Fibroblast of villous mesenchyme (primary cell): ENCODE measurements at regions not wholly inside any gene's neighbourhood (a gene's known extent, or its start where the extent isn't known, plus 50 kb on each side); places are given as distances from the start of the nearest gene placed in this dataset.

ENCODE experiments used
- DNase-seq: peaks from one replicate; pipeline ENCODE4 v3.0.0-alpha.2; 2010; ENCODE audit warnings: low read depth
- H3K4me3 ChIP-seq: 2 replicates; pipeline ENCODE4 v1.5.1; 2011; ENCODE audit warnings: low read depth, mild to moderate bottlenecking, low read length
- TF ChIP-seq, protein P1 (sequence below): IDR thresholded peaks from 2 replicates; pipeline ENCODE4 v1.5.1; 2012; ENCODE audit warnings: low read depth, mild to moderate bottlenecking, low read length; ENCODE audit not compliant: insufficient read depth

DNA sequence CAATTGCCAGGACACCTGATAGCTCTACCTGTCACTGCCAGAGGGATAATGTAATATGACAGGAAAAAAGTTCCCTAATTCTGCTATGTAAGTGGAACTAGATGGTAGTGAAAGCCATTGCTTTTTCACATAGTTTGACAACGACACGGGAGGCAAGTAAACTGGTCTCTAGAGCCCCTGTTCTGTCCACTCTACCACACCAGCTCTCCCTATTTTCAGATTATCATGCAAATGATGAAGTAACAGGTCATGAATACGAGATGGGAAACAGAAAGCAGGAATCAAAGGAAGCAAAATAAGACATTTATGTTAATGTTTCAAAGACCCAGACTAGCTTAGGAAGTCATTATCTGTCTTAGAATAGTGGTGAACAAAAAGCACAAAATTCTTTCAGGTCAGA, 56.2 kb downstream of the TAF11L14 start:
- TF ChIP-seq, protein P1, sequence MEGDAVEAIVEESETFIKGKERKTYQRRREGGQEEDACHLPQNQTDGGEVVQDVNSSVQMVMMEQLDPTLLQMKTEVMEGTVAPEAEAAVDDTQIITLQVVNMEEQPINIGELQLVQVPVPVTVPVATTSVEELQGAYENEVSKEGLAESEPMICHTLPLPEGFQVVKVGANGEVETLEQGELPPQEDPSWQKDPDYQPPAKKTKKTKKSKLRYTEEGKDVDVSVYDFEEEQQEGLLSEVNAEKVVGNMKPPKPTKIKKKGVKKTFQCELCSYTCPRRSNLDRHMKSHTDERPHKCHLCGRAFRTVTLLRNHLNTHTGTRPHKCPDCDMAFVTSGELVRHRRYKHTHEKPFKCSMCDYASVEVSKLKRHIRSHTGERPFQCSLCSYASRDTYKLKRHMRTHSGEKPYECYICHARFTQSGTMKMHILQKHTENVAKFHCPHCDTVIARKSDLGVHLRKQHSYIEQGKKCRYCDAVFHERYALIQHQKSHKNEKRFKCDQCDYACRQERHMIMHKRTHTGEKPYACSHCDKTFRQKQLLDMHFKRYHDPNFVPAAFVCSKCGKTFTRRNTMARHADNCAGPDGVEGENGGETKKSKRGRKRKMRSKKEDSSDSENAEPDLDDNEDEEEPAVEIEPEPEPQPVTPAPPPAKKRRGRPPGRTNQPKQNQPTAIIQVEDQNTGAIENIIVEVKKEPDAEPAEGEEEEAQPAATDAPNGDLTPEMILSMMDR = no peak
- DNase-seq = no peak
- no peak overlapping the region for H3K4me3 ChIP-seq

DNA sequence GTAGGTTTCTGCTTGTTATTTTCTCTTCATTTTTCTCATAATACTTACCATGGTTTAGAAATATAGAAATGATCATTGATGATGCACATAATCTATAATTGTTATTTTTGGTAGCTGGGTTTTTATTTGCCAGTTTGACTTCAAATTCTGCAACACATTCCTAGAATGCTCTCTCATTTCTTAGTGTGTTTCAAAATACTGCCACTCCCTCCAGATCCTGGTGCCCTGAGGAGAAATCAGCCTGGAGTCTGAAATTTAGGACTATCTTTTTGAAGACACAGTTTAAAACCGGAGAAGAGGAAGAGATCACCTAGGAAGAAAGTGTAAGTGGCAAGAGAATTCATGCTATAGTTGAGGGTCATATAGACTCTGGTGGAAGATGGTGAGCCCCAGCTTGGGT, 57.5 kb downstream of the TAF11L14 start:
- H3K4me3 ChIP-seq = no peak overlapping the region
- TF ChIP-seq, protein P1 = no peak
- no peak for DNase-seq

GRCh38 chr5:17694371-17694770, 60.1 kb downstream of the TAF11L14 start:
- TF ChIP-seq, protein P1 = no peak
- DNase-seq = no peak
- H3K4me3 ChIP-seq = no peak overlapping the region

- TF ChIP-seq, protein P1 = no peak
- DNase-seq = peak; percentile 53
- H3K4me3 ChIP-seq = no peak overlapping the region
Observed at GRCh38 chr5:17694914-17695313, 60.7 kb downstream of the TAF11L14 start.

DNA sequence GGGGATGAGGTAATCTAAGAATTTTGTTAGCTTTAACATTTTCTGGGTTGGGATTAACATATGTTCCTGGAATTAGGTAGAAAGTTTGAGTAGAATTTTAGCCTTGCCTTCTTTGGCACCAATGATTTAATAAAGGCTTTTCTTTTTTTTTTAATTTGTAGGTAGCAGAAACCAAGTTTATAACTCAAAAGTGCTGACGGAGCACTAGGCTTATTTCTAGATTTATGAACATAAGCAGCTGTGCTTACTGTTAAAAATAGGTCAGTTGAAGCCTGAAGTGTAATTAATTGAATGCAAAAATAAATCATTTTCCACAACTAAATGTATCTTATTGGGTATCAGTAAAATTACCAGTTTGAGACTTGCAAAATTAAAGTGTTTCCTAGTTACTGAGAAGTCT, 62.4 kb downstream of the TAF11L14 start:
- DNase-seq = no peak
- TF ChIP-seq, protein P1 = no peak

DNA sequence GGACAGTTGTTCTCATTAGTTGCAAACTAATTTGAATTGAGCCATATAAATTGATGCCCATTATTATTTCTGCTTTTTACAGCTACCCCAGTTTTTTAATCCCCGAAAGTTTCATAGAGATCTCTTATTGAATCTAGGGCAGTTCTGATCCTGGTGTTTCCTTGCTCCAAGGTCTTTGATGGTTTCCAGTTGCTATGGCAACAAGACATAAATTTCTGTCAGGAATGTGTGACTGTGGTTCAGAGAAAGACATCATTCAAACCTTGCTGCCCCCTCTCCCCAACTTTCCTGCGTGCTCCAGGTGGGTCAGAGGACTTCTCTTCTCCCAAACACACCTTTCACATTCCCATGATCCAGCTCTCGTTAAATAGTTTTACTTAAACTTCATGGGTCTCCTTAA, 63.4 kb downstream of the TAF11L14 start:
- no peak for DNase-seq
- no peak overlapping the region for H3K4me3 ChIP-seq
- TF ChIP-seq, protein P1 = no peak

More for the DNA sequence above, 62.4 kb downstream of the TAF11L14 start:
- no peak overlapping the region for H3K4me3 ChIP-seq

GRCh38 chr5:17709011-17709710, 74.9 kb downstream of the TAF11L14 start:
- DNase-seq = no peak
- TF ChIP-seq, protein P1 = no peak
- no peak overlapping the region for H3K4me3 ChIP-seq
